ENCODE measurements at regions not wholly inside any gene's neighbourhood (a gene's known extent, or its start where the extent isn't known, plus 50 kb on each side); places are given as distances from the start of the nearest gene placed in this dataset.

DNA sequence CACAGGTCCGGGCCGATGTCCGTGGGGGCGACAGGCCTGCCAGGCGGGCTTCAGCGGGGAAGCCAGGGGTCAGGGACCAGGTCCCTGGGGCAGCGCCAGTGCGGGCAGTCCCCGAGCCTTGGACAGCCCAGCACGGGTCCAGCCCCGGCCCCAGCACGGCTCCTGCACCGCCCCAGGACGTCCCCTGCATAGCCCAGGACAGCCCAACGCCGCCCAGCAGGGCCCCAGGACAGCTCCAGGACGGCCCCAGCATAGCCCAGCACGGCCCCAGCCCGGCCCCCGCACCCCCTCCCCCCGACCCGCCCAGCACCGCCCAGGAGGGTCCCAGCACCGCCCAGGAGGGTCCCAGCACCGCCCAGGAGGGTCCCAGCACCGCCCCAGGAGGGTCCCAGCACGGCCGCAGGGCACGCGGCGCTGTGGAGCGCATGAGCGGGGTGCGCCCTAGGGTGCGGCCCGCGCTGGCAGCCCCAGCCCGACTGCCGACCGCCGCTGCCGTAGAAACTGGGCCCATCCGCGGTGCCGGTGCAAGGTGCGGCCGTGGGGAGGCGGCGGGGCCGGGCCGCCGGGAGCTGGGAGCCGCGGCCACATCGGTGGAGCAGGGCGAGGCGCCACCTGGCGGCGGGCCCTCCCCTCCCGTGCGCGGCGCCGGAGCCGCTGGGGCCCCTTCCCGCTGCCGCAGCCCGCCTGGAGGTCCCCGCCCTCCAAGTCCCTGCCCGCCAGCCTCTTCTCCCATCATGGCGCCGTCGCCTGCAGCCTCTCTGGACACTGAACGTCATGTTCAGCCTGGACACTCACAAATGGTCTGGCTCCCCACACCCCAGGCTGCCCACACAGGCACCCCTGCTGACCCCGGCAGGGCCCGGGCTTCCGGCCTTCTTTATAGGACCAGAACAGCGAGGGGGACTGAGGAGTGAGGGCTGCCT, 106.8 kb upstream of the NKX1-1 start:
- TF ChIP-seq CTCF (IDR thresholded peaks at IDR 0.05) = peak in 5 of 6 experiments; percentile 17 to 82 (median 75)
- no peak for TF ChIP-seq POLR2A (IDR thresholded peaks at IDR 0.05)
